KMS-11 (cell line): ENCODE measurements at regions not wholly inside any gene's neighbourhood (a gene's known extent, or its start where the extent isn't known, plus 50 kb on each side); places are given as distances from the start of the nearest gene placed in this dataset.

Experiments
- H2AFZ ChIP-seq: fragments of 200-600 bp; sonication (generic); 2 replicates; pipeline ENCODE4 v1.6.1; 2016; ENCODE audit warnings: antibody characterized with exemption, mixed run types, low read depth
- H3K27ac ChIP-seq: fragments of 200-600 bp; sonication (generic); 2 replicates; pipeline ENCODE4 v1.6.1; 2016; ENCODE audit warnings: mild to moderate bottlenecking, mixed run types
- H3K27me3 ChIP-seq: fragments of 200-600 bp; sonication (generic); 2 replicates; pipeline ENCODE4 v1.6.1; 2017; ENCODE audit warnings: mild to moderate bottlenecking, low read depth, mixed run types, moderate library complexity; ENCODE audit not compliant: insufficient read depth
- H3K36me3 ChIP-seq: fragments of 200-600 bp; sonication (generic); 2 replicates; pipeline ENCODE4 v1.6.1; 2017; ENCODE audit warnings: mild to moderate bottlenecking, mixed run types; ENCODE audit not compliant: insufficient read depth
- H3K4me1 ChIP-seq: fragments of 200-600 bp; sonication (generic); 2 replicates; pipeline ENCODE4 v1.6.1; 2016; ENCODE audit warnings: mild to moderate bottlenecking, low read depth, mixed run types; ENCODE audit not compliant: poor library complexity, severe bottlenecking
- H3K4me2 ChIP-seq: fragments of 200-600 bp; sonication (generic); 2 replicates; pipeline ENCODE4 v1.7.0; 2016; ENCODE audit warnings: mild to moderate bottlenecking, mixed run types
- H3K4me3 ChIP-seq: fragments of 200-600 bp; sonication (generic); IDR thresholded peaks from 2 replicates; pipeline ENCODE4 v1.6.1; 2017; ENCODE audit warnings: low read depth, low read length, mixed read lengths; ENCODE audit not compliant: insufficient read depth
- H3K79me2 ChIP-seq: fragments of 200-600 bp; sonication (generic); 2 replicates; pipeline ENCODE4 v1.6.1; 2016; ENCODE audit warnings: low read depth, mixed run types; ENCODE audit not compliant: insufficient read depth
- H3K9ac ChIP-seq: fragments of 200-600 bp; sonication (generic); 2 replicates; pipeline ENCODE4 v1.6.1; 2016; ENCODE audit warnings: mild to moderate bottlenecking, mixed run types
- H4K20me1 ChIP-seq: fragments of 200-600 bp; sonication (generic); 2 replicates; pipeline ENCODE4 v1.6.1; 2016; ENCODE audit warnings: mild to moderate bottlenecking, mixed run types; ENCODE audit not compliant: insufficient read depth
- CTCF ChIP-seq: fragments of 200-600 bp; sonication (generic); conservative IDR thresholded peaks from 2 replicates; pipeline ENCODE4 v1.6.1; 2017; ENCODE audit warnings: low read depth, mild to moderate bottlenecking, antibody characterized with exemption, low read length, moderate library complexity, mixed read lengths

DNA sequence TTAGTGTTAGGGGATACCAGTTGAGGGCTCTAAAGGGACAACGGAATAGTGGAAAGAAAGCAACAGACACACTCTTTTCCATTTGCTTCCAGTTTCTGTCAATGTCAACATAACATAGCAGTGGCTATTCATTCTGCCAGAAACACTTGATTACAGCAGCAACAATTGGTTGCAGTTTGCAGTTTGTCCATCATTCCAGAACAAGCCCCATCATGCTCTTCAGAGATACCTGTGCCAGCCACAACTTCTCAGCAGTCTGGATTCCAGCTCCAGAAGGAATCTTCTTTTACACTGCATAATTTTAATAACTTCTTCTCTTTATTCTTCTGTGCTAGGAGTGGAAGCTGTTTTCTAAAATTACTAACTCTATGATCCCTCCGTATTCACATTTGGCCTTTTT lies 1521.4 kb downstream of the PLA2G4A start:
- no peak overlapping the region for H3K27ac ChIP-seq
- no peaks in the 10 kb centered on the region for H3K4me1 ChIP-seq
- H3K79me2 ChIP-seq: no peaks in the 10 kb centered on the region
- no peak overlapping the region for H3K4me2 ChIP-seq
- no peak overlapping the region for H3K9ac ChIP-seq
- no peaks in the 10 kb centered on the region for H3K27me3 ChIP-seq
- no peaks in the 10 kb centered on the region for H4K20me1 ChIP-seq
- no peak overlapping the region for H3K4me3 ChIP-seq
- H2AFZ ChIP-seq: no peak overlapping the region
- no peaks in the 10 kb centered on the region for H3K36me3 ChIP-seq
- no peak for TF ChIP-seq CTCF

GRCh38 chr1:188355082-188355481 lies 1526.3 kb downstream of the PLA2G4A start:
- H3K4me1 ChIP-seq: no peaks in the 10 kb centered on the region
- no peak overlapping the region for H3K4me2 ChIP-seq
- no peak overlapping the region for H3K4me3 ChIP-seq
- H3K9ac ChIP-seq: no peak overlapping the region
- no peak for TF ChIP-seq CTCF
- H2AFZ ChIP-seq: no peak overlapping the region
- no peaks in the 10 kb centered on the region for H4K20me1 ChIP-seq
- no peaks in the 10 kb centered on the region for H3K27me3 ChIP-seq
- no peaks in the 10 kb centered on the region for H3K36me3 ChIP-seq
- H3K79me2 ChIP-seq: no peaks in the 10 kb centered on the region
- no peak overlapping the region for H3K27ac ChIP-seq

GRCh38 chr1:188355847-188356246 lies 1527.1 kb downstream of the PLA2G4A start:
- H3K9ac ChIP-seq: no peak overlapping the region
- no peak overlapping the region for H2AFZ ChIP-seq
- no peak overlapping the region for H3K4me3 ChIP-seq
- H3K27me3 ChIP-seq: no peaks in the 10 kb centered on the region
- H3K4me2 ChIP-seq: no peak overlapping the region
- no peak for TF ChIP-seq CTCF
- H3K36me3 ChIP-seq: no peaks in the 10 kb centered on the region
- H3K4me1 ChIP-seq: no peaks in the 10 kb centered on the region
- H3K27ac ChIP-seq: no peak overlapping the region
- no peaks in the 10 kb centered on the region for H4K20me1 ChIP-seq
- no peaks in the 10 kb centered on the region for H3K79me2 ChIP-seq

GRCh38 chr1:188359315-188359714 lies 1530.6 kb downstream of the PLA2G4A start:
- Histone ChIP-seq H3K36me3 (no peaks in the 10 kb centered on the region), H2AFZ (no peak overlapping the region), H3K4me2 (no peak overlapping the region), H3K79me2 (no peaks in the 10 kb centered on the region), H3K27me3 (no peaks in the 10 kb centered on the region), H3K4me3 (no peak overlapping the region), H4K20me1 (no peaks in the 10 kb centered on the region), H3K4me1 (no peaks in the 10 kb centered on the region), H3K9ac (no peak overlapping the region), H3K27ac (no peak overlapping the region)
- no peak for TF ChIP-seq CTCF

DNA sequence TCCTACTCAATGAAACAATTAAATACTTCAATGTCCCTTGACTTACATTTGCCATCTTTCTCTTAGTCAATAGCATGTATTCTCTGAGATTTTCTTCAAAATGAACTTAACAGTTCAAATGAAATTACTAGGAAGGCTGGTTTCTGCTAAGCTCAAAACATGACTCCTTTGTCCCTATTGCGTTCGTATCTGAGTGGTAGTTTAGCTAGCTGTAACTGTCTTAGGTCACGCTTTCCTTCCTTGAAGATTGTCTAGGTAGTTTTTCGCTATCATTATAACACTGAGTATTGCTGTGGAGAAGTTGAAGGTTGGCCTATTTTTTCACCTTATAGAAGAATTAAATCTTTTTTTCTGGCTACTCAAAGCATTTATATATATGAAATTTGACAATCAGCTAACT lies 1535.2 kb downstream of the PLA2G4A start:
- Histone ChIP-seq H3K36me3 (no peaks in the 10 kb centered on the region), H4K20me1 (no peaks in the 10 kb centered on the region), H3K27me3 (no peaks in the 10 kb centered on the region), H3K4me1 (no peaks in the 10 kb centered on the region), H3K27ac (no peak overlapping the region), H3K4me3 (no peak overlapping the region), H3K9ac (no peak overlapping the region), H2AFZ (no peak overlapping the region), H3K4me2 (no peak overlapping the region), H3K79me2 (no peaks in the 10 kb centered on the region)
- no peak for TF ChIP-seq CTCF
